HCT116 (cell line): ENCODE measurements at regions not wholly inside any gene's neighbourhood (a gene's known extent, or its start where the extent isn't known, plus 50 kb on each side); places are given as distances from the start of the nearest gene placed in this dataset.

Source experiments
- EZH2 ChIP-seq: fragments of 200-600 bp; sonication (generic); IDR thresholded peaks from 2 replicates; pipeline ENCODE4 v1.6.1; 2017; ENCODE audit warnings: antibody characterized with exemption, mixed run types
- POLR2AphosphoS5 ChIP-seq: IDR thresholded peaks from 2 replicates; pipeline ENCODE4 v1.6.1; 2011; ENCODE audit warnings: mild to moderate bottlenecking, low read depth, low read length, moderate library complexity
- TF ChIP-seq, protein P1 (sequence below): IDR thresholded peaks from 2 replicates; pipeline ENCODE4 v1.6.1; 2012
- TF ChIP-seq, protein P2 (sequence below), 3 experiments: fragments of 200-600 bp in 1 of 3; sonication (generic) in 1 of 3; IDR thresholded peaks in 2 of 3; conservative IDR thresholded peaks in 1 of 3; 2 replicates each; pipeline ENCODE4 v1.5.1; 2012 to 2017; ENCODE audit warnings: low read depth in 2 of 3, low read length in 2 of 3, antibody characterized with exemption in 1 of 3, borderline replicate concordance in 1 of 3, control low read depth in 1 of 3, mild to moderate bottlenecking in 1 of 3, mixed read lengths in 1 of 3, mixed run types in 1 of 3, moderate library complexity in 1 of 3; ENCODE audit not compliant: insufficient read depth in 1 of 3

DNA sequence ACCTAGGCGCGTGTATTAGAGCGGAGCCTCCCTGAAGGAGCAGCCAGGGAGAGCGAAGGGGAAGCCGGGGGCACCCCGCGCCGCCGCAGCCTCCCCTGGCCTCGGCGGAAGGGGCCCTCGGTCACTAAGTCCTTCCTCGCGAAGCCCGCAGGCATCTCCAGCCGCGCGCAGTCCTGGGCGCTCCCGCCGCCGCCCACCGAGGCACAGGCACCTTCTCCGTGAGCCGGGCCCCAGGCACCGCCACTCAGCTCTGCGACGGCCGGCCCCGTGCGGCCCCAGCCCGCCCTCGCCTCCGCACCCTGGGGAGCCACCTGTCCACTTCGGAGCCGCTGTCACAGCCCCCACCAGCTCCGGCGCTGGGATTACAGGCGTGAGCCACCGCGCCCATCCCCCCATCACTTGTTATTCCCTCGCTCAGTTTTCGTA is 80.8 kb downstream of the ZNF467 start:
- TF ChIP-seq EZH2 (no peak), POLR2AphosphoS5 (no peak)
- TF ChIP-seq, protein P1, sequence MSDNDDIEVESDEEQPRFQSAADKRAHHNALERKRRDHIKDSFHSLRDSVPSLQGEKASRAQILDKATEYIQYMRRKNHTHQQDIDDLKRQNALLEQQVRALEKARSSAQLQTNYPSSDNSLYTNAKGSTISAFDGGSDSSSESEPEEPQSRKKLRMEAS: no peak
- TF ChIP-seq, protein P2, sequence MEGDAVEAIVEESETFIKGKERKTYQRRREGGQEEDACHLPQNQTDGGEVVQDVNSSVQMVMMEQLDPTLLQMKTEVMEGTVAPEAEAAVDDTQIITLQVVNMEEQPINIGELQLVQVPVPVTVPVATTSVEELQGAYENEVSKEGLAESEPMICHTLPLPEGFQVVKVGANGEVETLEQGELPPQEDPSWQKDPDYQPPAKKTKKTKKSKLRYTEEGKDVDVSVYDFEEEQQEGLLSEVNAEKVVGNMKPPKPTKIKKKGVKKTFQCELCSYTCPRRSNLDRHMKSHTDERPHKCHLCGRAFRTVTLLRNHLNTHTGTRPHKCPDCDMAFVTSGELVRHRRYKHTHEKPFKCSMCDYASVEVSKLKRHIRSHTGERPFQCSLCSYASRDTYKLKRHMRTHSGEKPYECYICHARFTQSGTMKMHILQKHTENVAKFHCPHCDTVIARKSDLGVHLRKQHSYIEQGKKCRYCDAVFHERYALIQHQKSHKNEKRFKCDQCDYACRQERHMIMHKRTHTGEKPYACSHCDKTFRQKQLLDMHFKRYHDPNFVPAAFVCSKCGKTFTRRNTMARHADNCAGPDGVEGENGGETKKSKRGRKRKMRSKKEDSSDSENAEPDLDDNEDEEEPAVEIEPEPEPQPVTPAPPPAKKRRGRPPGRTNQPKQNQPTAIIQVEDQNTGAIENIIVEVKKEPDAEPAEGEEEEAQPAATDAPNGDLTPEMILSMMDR (IDR thresholded peaks at IDR 0.05 in 2 of 3, conservative IDR thresholded peaks at IDR 0.05 in 1 of 3; ENCODE audit: borderline replicate concordance in 1 of 3, insufficient read depth in 1 of 3, low read depth in 2 of 3, low read length in 2 of 3): no peak
